Pancreas (tissue), 10 donors: ENCODE measurements at regions not wholly inside any gene's neighbourhood (a gene's known extent, or its start where the extent isn't known, plus 50 kb on each side); places are given as distances from the start of the nearest gene placed in this dataset.

Experiments
- ATAC-seq, 4 donors: fragments of 200-7000 bp; cut with Tn5 transposase; one replicate each; pipeline versions ENCODE4 v1.8.0 to v1.9.1; 2020; ENCODE audit warnings: mild to moderate bottlenecking in 4 of 4, moderate library complexity in 4 of 4
- DNase-seq, 6 donors: peaks; one replicate each; pipeline ENCODE4 v3.0.0-alpha.2; 2020
- FAIRE-seq: peaks from 2 replicates; lab custom pipeline; 2012; peaks lifted over from hg19 to GRCh38; lab: Jason Lieb, UNC
- H3K27ac ChIP-seq, 4 donors: fragments of 200-600 bp; sonication (generic); 1 replicate in 3 of 4; 2 replicates in 1 of 4; pipeline versions ENCODE4 v1.5.0 to v1.8.0; 2020
- H3K27me3 ChIP-seq, 4 donors: fragments of 200-600 bp; one replicate each; pipeline ENCODE4 v1.8.0; 2021
- H3K36me3 ChIP-seq, 3 donors: fragments of 200-600 bp; sonication (generic) in 1 of 3; one replicate each; pipeline versions ENCODE4 v1.5.0 to v1.8.0; 2020 to 2021
- H3K4me1 ChIP-seq, 3 donors: fragments of 200-600 bp; one replicate each; pipeline ENCODE4 v1.8.0; 2021
- H3K4me3 ChIP-seq, 4 donors: fragments of 200-600 bp; sonication (generic) in 2 of 4; one replicate each; pipeline versions ENCODE4 v1.5.0 to v1.8.0; 2020 to 2021
- H3K9me3 ChIP-seq, 4 donors: fragments of 200-600 bp; one replicate each; pipeline ENCODE4 v1.8.0; 2021
- CTCF ChIP-seq, 4 donors: fragments of 200-600 bp; sonication (generic) in 3 of 4; IDR thresholded peaks; one replicate each; pipeline versions ENCODE4 v1.5.0 to v1.8.0; 2021; ENCODE audit warnings: antibody characterized with exemption in 4 of 4
- WGBS, 2 donors: extraction: QIAGEN DNeasy Blood & Tissue Kit; methylation state at CpG; one replicate each; pipeline ENCODE4 v1.1.7; 2013; 5-methylcytosine and 5-hydroxymethylcytosine counted together
- intact Hi-C, 3 donors: fragments of 100-400 bp; cut with DNase I; formaldehyde crosslinking; loops; one replicate each; pipeline versions ENCODE4 v1.11.1 to v1.14.2; 2022
- donor health status: healthy with polysubstance abuse.
- donor health status: DM: no; HTN: no; CAD: no; lungs with moderate emphysema.
- donor health status: DM: no; HTN: no; CAD: no.
- donor health status: control.
- donor health status: control.
- donor health status: Bipolar disorder and iron deficiency.
- donor health status: DM: yes; HTN: yes; CAD: no.
- donor health status: DM: no; HTN: no; CAD: no.
- donor health status: DM: no; HTN: no; CAD: no.
- donor health status: DM: yes; HTN: yes; CAD: no.

- H3K9me3 ChIP-seq = no peaks in the 10 kb centered on the region
- FAIRE-seq = peak; percentile 66
- no peak for DNase-seq
- intact Hi-C loops = no loop called here
- peaks cover 0 to 4% (median 0%) of the 10 kb centered on the region in 4 donors for H3K27me3 ChIP-seq
- H3K36me3 ChIP-seq = no peaks in the 10 kb centered on the region
- TF ChIP-seq CTCF (IDR thresholded peaks at IDR 0.05) = no peak
- H3K4me1 ChIP-seq = no peaks in the 10 kb centered on the region
- 59 to 75% methylated on average over 1 of the region's 1 CpG for WGBS, 2 donors
- ATAC-seq = no peak
- no peak overlapping the region for H3K27ac ChIP-seq
- no peak overlapping the region for H3K4me3 ChIP-seq
Measured at GRCh38 chr7:81515009-81515408, 254.8 kb downstream of the HGF start.

GRCh38 chr7:81514546-81514945 lies 255.3 kb downstream of the HGF start:
- no peak overlapping the region for H3K4me3 ChIP-seq
- TF ChIP-seq CTCF (IDR thresholded peaks at IDR 0.05) = no peak
- FAIRE-seq (no peak), DNase-seq (no peak), ATAC-seq (no peak)
- 58 to 68% methylated on average over 3 of the region's 3 CpGs for WGBS, 2 donors
- H3K27me3 ChIP-seq = peaks cover 0 to 4% (median 0%) of the 10 kb centered on the region in 4 donors
- no peaks in the 10 kb centered on the region for H3K36me3 ChIP-seq
- intact Hi-C loops = no loop called here
- no peaks in the 10 kb centered on the region for H3K4me1 ChIP-seq
- H3K27ac ChIP-seq = no peak overlapping the region
- no peaks in the 10 kb centered on the region for H3K9me3 ChIP-seq

- FAIRE-seq (no peak), ATAC-seq (no peak), DNase-seq (peak in 1 of 6 donors; percentile 36)
- intact Hi-C loops = no loop called here
- Histone ChIP-seq H3K4me3 (no peak overlapping the region), H3K27ac (no peak overlapping the region), H3K9me3 (no peaks in the 10 kb centered on the region), H3K4me1 (no peaks in the 10 kb centered on the region), H3K36me3 (no peaks in the 10 kb centered on the region), H3K27me3 (peaks cover 0 to 4% (median 0%) of the 10 kb centered on the region in 4 donors)
- TF ChIP-seq CTCF (IDR thresholded peaks at IDR 0.05) = no peak
- WGBS, 2 donors = 68 to 75% methylated on average over 10 of the region's 10 CpGs
Measured at GRCh38 chr7:81510122-81510521, 259.7 kb downstream of the HGF start.

- no peaks in the 10 kb centered on the region for H3K9me3 ChIP-seq
- FAIRE-seq = no peak
- H3K27me3 ChIP-seq = peaks cover 0 to 4% (median 0%) of the 10 kb centered on the region in 4 donors
- no peaks in the 10 kb centered on the region for H3K4me1 ChIP-seq
- H3K4me3 ChIP-seq = no peak overlapping the region
- TF ChIP-seq CTCF (IDR thresholded peaks at IDR 0.05) = no peak
- no peak for DNase-seq
- no peak for ATAC-seq
- WGBS, 2 donors = 61 to 65% methylated on average over 2 of the region's 2 CpGs
- no peak overlapping the region for H3K27ac ChIP-seq
- intact Hi-C loops = no loop called here
- H3K36me3 ChIP-seq = no peaks in the 10 kb centered on the region
Measured at GRCh38 chr7:81507221-81507620, 262.6 kb downstream of the HGF start.

GRCh38 chr7:81506609-81507008 lies 263.2 kb downstream of the HGF start:
- no peak overlapping the region for H3K27ac ChIP-seq
- 23 to 30% methylated on average over 1 of the region's 1 CpG for WGBS, 2 donors
- no peaks in the 10 kb centered on the region for H3K9me3 ChIP-seq
- H3K4me3 ChIP-seq = no peak overlapping the region
- H3K27me3 ChIP-seq = peaks cover 0 to 4% (median 0%) of the 10 kb centered on the region in 4 donors
- intact Hi-C loops = no loop called here
- no peak for FAIRE-seq
- no peaks in the 10 kb centered on the region for H3K36me3 ChIP-seq
- DNase-seq = no peak
- TF ChIP-seq CTCF (IDR thresholded peaks at IDR 0.05) = no peak
- H3K4me1 ChIP-seq = no peaks in the 10 kb centered on the region
- no peak for ATAC-seq
